ENCODE measurements at regions not wholly inside any gene's neighbourhood (a gene's known extent, or its start where the extent isn't known, plus 50 kb on each side); places are given as distances from the start of the nearest gene placed in this dataset.

DNA sequence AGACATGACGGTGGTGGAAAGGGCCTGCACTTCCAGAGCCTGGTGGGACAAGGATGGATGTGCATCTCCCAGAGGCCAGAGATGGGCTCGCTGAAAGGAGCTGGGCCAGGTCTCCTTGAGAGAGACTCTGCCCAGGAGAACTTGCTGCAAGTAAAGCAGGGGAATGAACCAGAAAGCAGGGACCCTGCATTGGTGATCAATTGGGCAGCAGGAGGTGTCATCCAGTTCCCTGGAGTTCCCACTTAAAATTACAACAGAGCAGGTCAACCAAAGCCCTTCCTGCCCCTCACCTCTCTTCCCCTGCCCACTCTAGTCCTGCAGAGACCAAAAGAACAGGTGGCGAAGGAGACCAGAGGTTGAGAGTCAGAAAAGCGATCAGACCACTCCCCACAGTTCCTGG, 69.7 kb upstream of the CAB39 start:
- no peak for DNase-seq

GRCh38 chr2:230643576-230644291, 68.9 kb upstream of the CAB39 start:
- DNase-seq, result no peak

DNA sequence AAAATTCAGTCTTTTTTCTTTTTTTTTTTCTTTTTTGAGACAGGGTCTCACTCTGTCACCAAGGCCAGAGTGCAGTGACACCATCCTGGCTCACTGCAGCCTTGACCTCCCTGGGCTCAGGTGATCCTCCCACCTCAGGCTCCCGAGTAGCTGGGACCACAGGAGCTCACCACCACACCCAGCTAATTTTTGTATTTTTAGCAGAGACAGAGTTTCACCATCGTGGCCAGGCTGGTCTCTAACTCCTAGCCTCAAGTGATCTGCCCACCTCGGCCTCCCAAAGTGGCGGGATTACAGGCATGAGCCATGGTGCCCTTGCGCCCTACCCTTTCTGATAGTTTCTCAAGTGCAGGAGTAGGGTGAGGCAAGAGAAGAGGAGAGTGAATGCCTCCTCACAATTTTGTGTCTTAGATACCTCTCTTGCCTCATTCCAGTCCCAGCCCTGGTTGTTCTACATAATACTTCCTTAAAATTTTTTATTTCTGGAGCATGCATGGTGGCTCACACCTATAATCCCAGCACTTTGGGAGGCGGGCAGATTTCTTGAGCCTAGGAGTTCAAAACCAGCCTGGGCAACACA, 68.2 kb upstream of the CAB39 start:
- no peak for DNase-seq

DNA sequence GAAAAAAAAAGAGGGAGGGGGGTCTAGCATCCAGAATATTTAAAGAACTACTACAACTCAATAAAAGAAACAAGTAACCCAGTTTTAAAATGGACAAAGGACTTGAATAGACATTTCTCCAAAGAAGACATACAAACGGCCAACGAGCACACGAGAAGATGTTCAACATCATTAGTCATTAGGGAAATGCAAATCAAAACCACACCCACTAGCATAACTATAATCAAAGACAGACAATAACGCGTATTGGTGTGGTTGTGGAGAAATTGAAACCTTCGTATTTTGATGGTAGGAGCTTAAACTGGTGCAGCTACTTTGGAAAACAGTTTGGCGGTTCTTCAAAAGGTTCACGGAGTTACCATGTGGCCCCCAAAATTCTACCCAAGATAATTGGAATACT, 64.3 kb upstream of the CAB39 start:
- no peak for DNase-seq

- DNase-seq, result no peak
Measured at GRCh38 chr2:230650585-230651137, 62.0 kb upstream of the CAB39 start.

GRCh38 chr2:230654057-230654456, 58.6 kb upstream of the CAB39 start:
- DNase-seq, result no peak

- no peak for DNase-seq
Measured at GRCh38 chr2:230657462-230657861, 55.2 kb upstream of the CAB39 start.

DNA sequence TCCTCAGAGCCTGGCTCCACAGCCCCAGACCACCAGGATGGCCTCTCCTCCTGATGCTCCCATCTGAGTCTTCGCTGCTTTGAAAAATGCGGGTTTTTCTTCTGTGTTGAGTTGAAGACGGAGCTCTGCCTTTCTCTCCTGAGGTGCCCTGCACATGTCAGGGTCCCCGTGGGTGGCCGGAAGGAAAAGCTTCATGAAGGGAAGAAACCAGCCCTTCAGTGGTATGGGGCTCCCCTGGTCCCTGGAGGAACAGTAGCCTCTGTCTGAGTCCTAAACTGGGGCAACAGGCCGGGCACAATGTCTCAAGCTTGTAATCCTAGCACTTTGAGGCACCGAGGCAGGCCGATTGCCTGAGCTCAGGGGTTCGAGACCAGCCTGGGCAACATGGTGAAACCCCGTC, 54.7 kb upstream of the CAB39 start:
- DNase-seq, result no peak

GRCh38 chr2:230658577-230658876, 54.1 kb upstream of the CAB39 start:
- DNase-seq, result no peak

DNA sequence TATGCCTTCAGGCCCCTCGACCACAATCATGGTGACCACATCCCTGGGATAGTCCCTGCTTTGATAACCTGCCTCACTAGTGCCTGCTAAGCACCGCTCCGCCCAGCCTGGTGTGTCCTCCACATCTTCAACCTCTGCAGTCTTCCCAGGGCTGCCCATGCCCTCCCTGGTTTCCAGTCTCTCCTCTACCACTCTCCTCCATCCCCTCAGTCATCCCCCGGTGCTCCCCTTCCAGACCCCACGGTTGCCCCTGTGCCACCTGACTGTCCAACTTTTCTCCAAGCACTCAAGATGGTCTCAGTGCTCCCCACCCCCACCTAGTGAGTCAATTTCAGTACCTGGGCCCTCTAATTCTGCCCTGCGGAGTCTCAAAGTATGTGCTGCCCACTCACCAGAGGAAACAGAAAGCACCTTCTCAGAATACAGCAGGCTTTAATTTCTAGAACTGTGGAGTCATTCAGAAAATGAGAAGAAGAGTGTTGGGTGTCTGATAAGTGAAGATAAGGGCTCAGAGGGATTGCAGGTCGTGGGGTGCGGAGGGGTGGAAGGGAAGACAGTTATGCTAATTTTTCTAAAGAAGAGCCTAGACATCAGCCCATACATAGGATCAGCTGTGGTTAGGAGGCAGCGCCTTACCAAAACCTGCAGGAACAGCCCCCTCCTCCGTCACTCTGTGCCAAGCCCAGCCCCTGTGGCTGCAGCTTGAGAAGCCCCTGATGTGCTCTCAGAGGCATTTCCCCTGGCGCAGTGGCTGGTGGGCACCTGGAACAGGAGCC, 53.6 kb upstream of the CAB39 start:
- no peak for DNase-seq

DNA sequence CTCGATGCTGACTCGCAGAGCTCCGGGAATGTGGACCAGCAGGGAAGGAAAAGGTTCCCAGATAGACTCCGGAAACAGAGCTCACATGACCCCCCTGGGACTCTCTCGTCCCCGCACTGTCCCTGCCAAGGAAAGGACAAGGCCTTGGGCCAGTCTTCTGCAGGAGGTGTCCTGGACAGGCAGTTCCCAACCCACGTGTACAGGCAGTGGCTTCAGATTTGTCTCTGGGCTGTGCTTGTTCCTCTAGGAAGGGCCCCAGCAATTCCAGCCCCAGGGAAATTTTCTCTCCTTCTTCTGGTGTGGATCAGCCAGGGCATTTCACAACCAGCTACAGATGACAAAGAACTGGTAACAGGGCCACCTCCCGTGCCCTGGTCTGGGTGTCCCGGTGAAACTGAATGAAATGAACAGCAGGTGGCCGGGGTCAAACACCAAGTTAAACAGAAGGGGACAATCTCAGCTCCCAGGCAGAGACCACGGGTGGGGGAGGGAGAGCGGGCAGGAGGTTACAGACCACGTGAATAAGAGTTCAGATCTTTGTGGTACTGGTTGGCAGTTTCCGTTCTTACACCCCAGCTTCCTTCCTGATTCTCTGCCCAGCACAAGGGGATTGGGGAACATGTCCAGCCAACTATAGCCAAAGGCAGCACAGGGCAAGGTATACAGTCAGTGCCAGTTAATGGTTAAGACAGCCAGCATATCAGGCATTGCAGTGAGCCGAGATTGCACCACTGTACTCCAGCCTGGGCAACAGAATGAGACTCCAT, 52.2 kb upstream of the CAB39 start:
- DNase-seq, result peak in 1 of 3 donors; percentile 43

DNA sequence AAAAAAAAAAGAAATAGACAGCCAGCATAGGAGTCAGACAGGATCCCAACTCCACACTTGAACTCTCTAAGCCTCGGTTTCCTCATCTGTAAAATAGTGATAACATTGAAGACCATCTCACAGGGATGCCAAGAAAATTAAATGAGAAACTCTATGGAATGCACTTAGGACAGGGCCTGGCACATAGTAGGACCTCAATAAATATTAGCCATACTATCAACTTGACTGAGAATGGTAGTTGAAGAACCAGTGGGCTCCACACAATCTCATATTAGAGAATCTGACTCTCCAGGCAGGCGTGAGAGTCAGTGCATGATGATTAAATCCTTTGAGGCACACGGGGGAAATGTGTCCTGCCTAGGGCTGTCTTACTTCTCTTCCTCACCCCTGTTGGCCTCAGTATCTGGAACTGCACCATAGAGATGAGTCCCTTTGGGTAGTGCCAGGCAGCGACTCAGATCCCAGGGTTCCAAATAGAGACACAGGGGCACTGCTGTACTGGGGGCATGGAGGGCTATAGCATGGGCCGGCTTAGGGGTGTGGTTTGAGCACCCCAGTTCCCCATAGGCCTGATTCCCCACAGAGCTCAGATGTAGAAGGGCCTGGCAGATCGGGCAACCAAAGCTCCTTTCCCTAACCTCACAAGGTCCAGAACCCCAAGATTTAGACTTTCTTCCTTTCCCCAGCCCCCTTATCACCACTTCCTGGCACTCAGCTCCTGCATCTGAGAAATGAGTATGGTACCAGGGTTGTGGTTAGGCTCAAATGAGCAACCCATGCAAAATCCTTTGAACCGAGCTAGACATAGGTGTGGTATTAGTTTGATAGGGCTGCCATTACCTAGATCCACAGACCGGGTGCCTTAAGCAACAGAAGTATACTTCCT, 51.3 kb upstream of the CAB39 start:
- DNase-seq, result no peak
